ENCODE measurements at regions not wholly inside any gene's neighbourhood (a gene's known extent, or its start where the extent isn't known, plus 50 kb on each side); places are given as distances from the start of the nearest gene placed in this dataset.

DNA sequence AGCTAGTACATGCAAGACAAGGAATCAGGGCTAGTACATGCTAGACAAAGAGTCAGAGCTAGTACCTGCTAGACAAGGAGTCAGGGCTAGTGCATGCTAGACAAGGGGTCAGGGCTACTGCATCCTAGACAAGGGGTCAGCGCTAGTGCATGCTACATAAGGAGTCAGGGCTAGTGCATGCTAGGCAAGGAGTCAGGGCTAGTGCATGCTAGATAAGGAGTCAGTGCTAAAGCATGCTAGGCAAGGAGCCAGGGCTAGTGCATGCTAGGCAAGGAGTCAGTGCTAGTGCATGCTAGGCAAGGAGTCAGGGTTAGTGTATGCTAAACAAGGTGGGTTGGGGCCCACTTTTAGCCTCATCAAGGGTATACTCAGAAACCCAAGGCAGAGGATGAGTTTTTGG, 90.1 kb upstream of the FAM136A start:
- Histone ChIP-seq H3K4me3 (ENCODE audit: low read length) (no peak overlapping the region), H3K9me3 (ENCODE audit: control insufficient read depth in 1 of 2, insufficient read depth in 1 of 2, low read length in 2 of 2) (no peaks in the 10 kb centered on the region), H3K27ac (ENCODE audit: low read depth in 1 of 2, low read length in 2 of 2) (no peak overlapping the region), H3K27me3 (ENCODE audit: control insufficient read depth in 1 of 2, insufficient read depth in 2 of 2, low read length in 2 of 2) (no peaks in the 10 kb centered on the region), H3K4me1 (ENCODE audit: insufficient read depth, low read length) (no peaks in the 10 kb centered on the region), H3K36me3 (ENCODE audit: insufficient read depth, low read length) (no peaks in the 10 kb centered on the region)
- no peak overlapping the region for H3K4me3 Mint-ChIP-seq
- TF ChIP-seq, protein P1, sequence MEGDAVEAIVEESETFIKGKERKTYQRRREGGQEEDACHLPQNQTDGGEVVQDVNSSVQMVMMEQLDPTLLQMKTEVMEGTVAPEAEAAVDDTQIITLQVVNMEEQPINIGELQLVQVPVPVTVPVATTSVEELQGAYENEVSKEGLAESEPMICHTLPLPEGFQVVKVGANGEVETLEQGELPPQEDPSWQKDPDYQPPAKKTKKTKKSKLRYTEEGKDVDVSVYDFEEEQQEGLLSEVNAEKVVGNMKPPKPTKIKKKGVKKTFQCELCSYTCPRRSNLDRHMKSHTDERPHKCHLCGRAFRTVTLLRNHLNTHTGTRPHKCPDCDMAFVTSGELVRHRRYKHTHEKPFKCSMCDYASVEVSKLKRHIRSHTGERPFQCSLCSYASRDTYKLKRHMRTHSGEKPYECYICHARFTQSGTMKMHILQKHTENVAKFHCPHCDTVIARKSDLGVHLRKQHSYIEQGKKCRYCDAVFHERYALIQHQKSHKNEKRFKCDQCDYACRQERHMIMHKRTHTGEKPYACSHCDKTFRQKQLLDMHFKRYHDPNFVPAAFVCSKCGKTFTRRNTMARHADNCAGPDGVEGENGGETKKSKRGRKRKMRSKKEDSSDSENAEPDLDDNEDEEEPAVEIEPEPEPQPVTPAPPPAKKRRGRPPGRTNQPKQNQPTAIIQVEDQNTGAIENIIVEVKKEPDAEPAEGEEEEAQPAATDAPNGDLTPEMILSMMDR (IDR thresholded peaks at IDR 0.05), result no peak
- H3K27me3 Mint-ChIP-seq, result peaks cover 6% of the 10 kb centered on the region
- DNase-seq, result no peak
- H3K4me1 Mint-ChIP-seq (ENCODE audit: low read depth), result no peaks in the 10 kb centered on the region
- no peak for ATAC-seq (ENCODE audit: poor library complexity)
- H3K27ac Mint-ChIP-seq, result no peak overlapping the region
- ChIA-PET POLR2A (no interaction called here), CTCF (no interaction called here)
- intact Hi-C loops (cut with DNase I, micrococcal nuclease), result no loop called here
- H3K36me3 Mint-ChIP-seq (ENCODE audit: low read depth), result no peaks in the 10 kb centered on the region
- H3K9me3 Mint-ChIP-seq, result no peaks in the 10 kb centered on the region

DNA sequence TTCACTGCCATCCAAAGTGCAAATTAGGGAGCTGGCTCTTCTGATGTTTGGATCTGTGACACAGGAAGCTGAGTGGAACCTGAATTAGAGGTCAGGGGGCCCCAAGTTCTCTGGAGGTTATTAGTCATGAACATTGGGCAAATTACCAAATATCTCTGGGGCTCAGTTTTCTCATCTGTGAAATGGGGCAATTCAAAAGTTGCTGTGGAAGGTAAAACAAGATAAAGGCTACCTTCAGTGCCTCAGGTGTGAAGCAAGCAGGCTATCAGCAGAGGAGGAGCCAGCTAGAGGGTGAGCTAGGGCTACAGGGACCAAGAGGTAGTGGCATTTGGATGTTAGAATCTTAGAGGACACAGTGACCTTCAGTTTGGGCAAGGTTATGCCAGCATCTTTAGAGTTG, 89.4 kb upstream of the FAM136A start:
- no peak for DNase-seq
- H3K36me3 Mint-ChIP-seq (ENCODE audit: low read depth), result no peaks in the 10 kb centered on the region
- no peaks in the 10 kb centered on the region for H3K4me1 Mint-ChIP-seq (ENCODE audit: low read depth)
- intact Hi-C loops (cut with DNase I, micrococcal nuclease), result no loop called here
- ChIA-PET CTCF (no interaction called here), POLR2A (no interaction called here)
- no peaks in the 10 kb centered on the region for H3K4me1 ChIP-seq (ENCODE audit: insufficient read depth, low read length)
- no peaks in the 10 kb centered on the region for H3K9me3 ChIP-seq (ENCODE audit: control insufficient read depth in 1 of 2, insufficient read depth in 1 of 2, low read length in 2 of 2)
- H3K4me3 ChIP-seq (ENCODE audit: low read length), result no peak overlapping the region
- no peak overlapping the region for H3K27ac ChIP-seq (ENCODE audit: low read depth in 1 of 2, low read length in 2 of 2)
- no peaks in the 10 kb centered on the region for H3K27me3 ChIP-seq (ENCODE audit: control insufficient read depth in 1 of 2, insufficient read depth in 2 of 2, low read length in 2 of 2)
- H3K9me3 Mint-ChIP-seq, result no peaks in the 10 kb centered on the region
- H3K36me3 ChIP-seq (ENCODE audit: insufficient read depth, low read length), result no peaks in the 10 kb centered on the region
- no peak overlapping the region for H3K27ac Mint-ChIP-seq
- ATAC-seq (ENCODE audit: poor library complexity), result no peak
- H3K4me3 Mint-ChIP-seq, result no peak overlapping the region
- TF ChIP-seq, protein P1 (IDR thresholded peaks at IDR 0.05), result no peak
- no peaks in the 10 kb centered on the region for H3K27me3 Mint-ChIP-seq

- Mint-ChIP-seq H3K27ac (no peak overlapping the region), H3K9me3 (no peaks in the 10 kb centered on the region), H3K27me3 (no peaks in the 10 kb centered on the region), H3K4me1 (ENCODE audit: low read depth) (no peaks in the 10 kb centered on the region), H3K36me3 (ENCODE audit: low read depth) (no peaks in the 10 kb centered on the region), H3K4me3 (no peak overlapping the region)
- Histone ChIP-seq H3K4me3 (ENCODE audit: low read length) (no peak overlapping the region), H3K9me3 (ENCODE audit: control insufficient read depth in 1 of 2, insufficient read depth in 1 of 2, low read length in 2 of 2) (no peaks in the 10 kb centered on the region), H3K4me1 (ENCODE audit: insufficient read depth, low read length) (no peaks in the 10 kb centered on the region), H3K27me3 (ENCODE audit: control insufficient read depth in 1 of 2, insufficient read depth in 2 of 2, low read length in 2 of 2) (no peaks in the 10 kb centered on the region), H3K27ac (ENCODE audit: low read depth in 1 of 2, low read length in 2 of 2) (no peak overlapping the region), H3K36me3 (ENCODE audit: insufficient read depth, low read length) (no peaks in the 10 kb centered on the region)
- ATAC-seq (ENCODE audit: poor library complexity), result no peak
- CTCF ChIA-PET, result no interaction called here
- no peak for DNase-seq
- intact Hi-C loops (cut with DNase I, micrococcal nuclease), result no loop called here
- TF ChIP-seq, protein P1 (IDR thresholded peaks at IDR 0.05), result no peak
- POLR2A ChIA-PET, result no interaction called here
Observed at GRCh38 chr2:70388813-70389212, 86.9 kb upstream of the FAM136A start.
